Heart left ventricle (tissue), 13 donors: ENCODE measurements at regions not wholly inside any gene's neighbourhood (a gene's known extent, or its start where the extent isn't known, plus 50 kb on each side); places are given as distances from the start of the nearest gene placed in this dataset.

ENCODE experiments used
- CTCF ChIP-seq, 12 donors: fragments of 200-600 bp; sonication (generic) in 4 of 12; IDR thresholded peaks; one replicate each; pipeline versions ENCODE4 v1.5.0 to v1.8.0; 2018 to 2022; ENCODE audit warnings: antibody characterized with exemption in 12 of 12, mild to moderate bottlenecking in 5 of 12
- POLR2A ChIP-seq, 2 donors: fragments of 450-650 bp; IDR thresholded peaks; one replicate each; pipeline ENCODE4 v1.6.1; 2017; ENCODE audit warnings: antibody characterized with exemption in 2 of 2, mild to moderate bottlenecking in 2 of 2, moderate library complexity in 2 of 2
- donor health status: ischemic (EF 13 %, LVEDD 7.1; RV severe dilation, severe dysfunction).
- donor health status: DM: no; HTN: yes; CAD: no.
- donor health status: DM: no; HTN: no; CAD: no.
- donor health status: ischemic (EF 25% LVEDD 6.9; RV normal size, moderate dysfunction).
- donor health status: ischemic (EF 25% LVEDD 5.7; RV mildly dilated, moderate dysfunction).
- donor health status: ischemic (EF 35%, LVEDD 5.7; RV mildly dilated, moderate dysfunction).
- donor health status: nonischemic (EF 11% LVEDD 7.7; RV severe dilation, severe dysfunction).
- donor health status: DM: yes; HTN: yes; CAD: no.
- donor health status: PGD.
- donor health status: ischemic (EF 29% LVEDD 5.4; RV normal size, mild dysfunction).
- donor health status: nonischemic (EF 23%, LVEDD 6.1; RV moderate dilation, normal function).

DNA sequence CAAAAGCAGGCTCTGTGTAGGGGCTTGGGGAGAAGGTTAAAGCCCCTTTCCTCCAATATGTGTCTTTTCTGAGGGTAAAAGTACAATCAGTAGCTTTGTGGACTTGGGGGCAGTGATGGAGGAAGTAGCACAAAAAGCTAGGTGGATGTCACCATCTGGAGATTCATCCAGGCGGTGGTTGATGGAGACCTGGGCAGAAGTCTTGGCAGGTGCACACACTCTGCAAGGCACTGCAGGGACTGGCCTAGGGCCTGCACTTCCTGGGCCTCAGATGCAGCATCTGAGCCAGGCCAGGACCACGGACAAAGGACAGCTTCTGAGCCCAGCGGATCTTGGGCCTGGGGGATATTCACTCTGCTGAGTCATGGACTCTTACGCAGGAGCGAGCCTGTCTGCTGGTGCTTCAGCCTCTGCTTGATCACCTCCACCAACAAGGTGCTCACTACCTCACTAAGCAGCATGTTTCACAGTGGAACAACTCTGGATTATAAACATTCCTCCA, 391.1 kb downstream of the TNS1 start:
- TF ChIP-seq POLR2A (IDR thresholded peaks at IDR 0.05): no peak
- TF ChIP-seq CTCF (IDR thresholded peaks at IDR 0.05): no peak
